ENCODE measurements at regions not wholly inside any gene's neighbourhood (a gene's known extent, or its start where the extent isn't known, plus 50 kb on each side); places are given as distances from the start of the nearest gene placed in this dataset.
"Not testable (repeated sequence)": the region's sequence is repeated elsewhere in the genome, so short reads cannot be mapped to it uniquely, and the experiment has no call there.

- H3K4ac ChIP-seq (ENCODE audit: low read depth in 1 of 2, low read length in 2 of 2) = no peak overlapping the region
- no peak overlapping the region for H2BK120ac ChIP-seq (ENCODE audit: low read depth, low read length)
- no peak overlapping the region for H3K4me3 ChIP-seq (ENCODE audit: insufficient read depth in 1 of 2, low read depth in 1 of 2, low read length in 2 of 2)
- no peaks in the 10 kb centered on the region for H3K36me3 ChIP-seq (ENCODE audit: control insufficient read depth in 1 of 2, insufficient read depth in 2 of 2, low read depth in 1 of 2, low read length in 2 of 2)
- H3K23ac ChIP-seq (ENCODE audit: low read length in 2 of 2) = no peak overlapping the region
- no peak overlapping the region for H2AFZ ChIP-seq (ENCODE audit: low read depth, low read length)
- H3K9ac ChIP-seq (ENCODE audit: low read length) = no peak overlapping the region
- no peak overlapping the region for H3K4me2 ChIP-seq (ENCODE audit: low read length, poor library complexity, severe bottlenecking)
- H4K91ac ChIP-seq (ENCODE audit: low read length) = no peak overlapping the region
- no peak overlapping the region for H3K14ac ChIP-seq (ENCODE audit: low read length in 2 of 2)
- H3K9me3 ChIP-seq (ENCODE audit: control insufficient read depth, low read length) = peaks cover 9% of the 10 kb centered on the region
- no peak overlapping the region for H2AK5ac ChIP-seq (ENCODE audit: low read length, severe bottlenecking)
- H4K8ac ChIP-seq (ENCODE audit: low read length) = no peak overlapping the region
- H3K27me3 ChIP-seq (ENCODE audit: control insufficient read depth in 1 of 2, insufficient read depth in 1 of 2, low read length in 2 of 2) = no peaks in the 10 kb centered on the region
- no peak for DNase-seq
- no peak overlapping the region for H3K18ac ChIP-seq (ENCODE audit: low read depth in 1 of 2, low read length in 2 of 2)
- no peaks in the 10 kb centered on the region for H3K79me1 ChIP-seq (replicated peaks; ENCODE audit: low read length, poor library complexity, severe bottlenecking)
- no peak overlapping the region for H2BK5ac ChIP-seq (ENCODE audit: low read depth, low read length, poor library complexity, severe bottlenecking)
- H3K27ac ChIP-seq (ENCODE audit: low read length, poor library complexity, severe bottlenecking) = no peak overlapping the region
- H3K4me1 ChIP-seq (ENCODE audit: control insufficient read depth, insufficient read depth, low read depth, low read length) = no peaks in the 10 kb centered on the region
- H2BK15ac ChIP-seq (ENCODE audit: low read depth, poor library complexity, severe bottlenecking) = no peak overlapping the region
- H2BK12ac ChIP-seq (ENCODE audit: low read length in 2 of 2) = no peak overlapping the region
Measured at GRCh38 chr17:54368906-54369305, 531.7 kb upstream of the TOM1L1 start.

- Histone ChIP-seq H3K27me3 (ENCODE audit: control insufficient read depth in 1 of 2, insufficient read depth in 1 of 2, low read length in 2 of 2) (no peaks in the 10 kb centered on the region), H3K4me1 (ENCODE audit: control insufficient read depth, insufficient read depth, low read depth, low read length) (no peaks in the 10 kb centered on the region), H3K4me3 (ENCODE audit: insufficient read depth in 1 of 2, low read depth in 1 of 2, low read length in 2 of 2) (no peak overlapping the region), H2BK12ac (ENCODE audit: low read length in 2 of 2) (no peak overlapping the region), H2BK120ac (ENCODE audit: low read depth, low read length) (no peak overlapping the region), H3K79me1 (replicated peaks; ENCODE audit: low read length, poor library complexity, severe bottlenecking) (no peaks in the 10 kb centered on the region), H3K18ac (ENCODE audit: low read depth in 1 of 2, low read length in 2 of 2) (no peak overlapping the region), H3K4me2 (ENCODE audit: low read length, poor library complexity, severe bottlenecking) (no peak overlapping the region), H3K23ac (ENCODE audit: low read length in 2 of 2) (no peak overlapping the region), H3K14ac (ENCODE audit: low read length in 2 of 2) (no peak overlapping the region), H2BK5ac (ENCODE audit: low read depth, low read length, poor library complexity, severe bottlenecking) (no peak overlapping the region), H3K27ac (ENCODE audit: low read length, poor library complexity, severe bottlenecking) (no peak overlapping the region), H4K91ac (ENCODE audit: low read length) (no peak overlapping the region), H2BK15ac (ENCODE audit: low read depth, poor library complexity, severe bottlenecking) (no peak overlapping the region), H3K9ac (ENCODE audit: low read length) (no peak overlapping the region), H3K36me3 (ENCODE audit: control insufficient read depth in 1 of 2, insufficient read depth in 2 of 2, low read depth in 1 of 2, low read length in 2 of 2) (no peaks in the 10 kb centered on the region), H3K9me3 (ENCODE audit: control insufficient read depth, low read length) (peaks cover 13% of the 10 kb centered on the region), H4K8ac (ENCODE audit: low read length) (no peak overlapping the region), H2AK5ac (ENCODE audit: low read length, severe bottlenecking) (no peak overlapping the region), H2AFZ (ENCODE audit: low read depth, low read length) (no peak overlapping the region), H3K4ac (ENCODE audit: low read depth in 1 of 2, low read length in 2 of 2) (no peak overlapping the region)
- 45% methylated on average over 2 of the region's 2 CpGs for WGBS
- DNase-seq = no peak
Measured at GRCh38 chr17:54372069-54372749, 528.4 kb upstream of the TOM1L1 start.

- Histone ChIP-seq H3K4me3 (ENCODE audit: insufficient read depth in 1 of 2, low read depth in 1 of 2, low read length in 2 of 2) (no peak overlapping the region), H3K27me3 (ENCODE audit: control insufficient read depth in 1 of 2, insufficient read depth in 1 of 2, low read length in 2 of 2) (no peaks in the 10 kb centered on the region), H2BK5ac (ENCODE audit: low read depth, low read length, poor library complexity, severe bottlenecking) (no peak overlapping the region), H4K91ac (ENCODE audit: low read length) (no peak overlapping the region), H3K23ac (ENCODE audit: low read length in 2 of 2) (no peak overlapping the region), H2AK5ac (ENCODE audit: low read length, severe bottlenecking) (no peak overlapping the region), H3K9ac (ENCODE audit: low read length) (no peak overlapping the region), H3K27ac (ENCODE audit: low read length, poor library complexity, severe bottlenecking) (no peak overlapping the region), H3K18ac (ENCODE audit: low read depth in 1 of 2, low read length in 2 of 2) (no peak overlapping the region), H2AFZ (ENCODE audit: low read depth, low read length) (no peak overlapping the region), H3K79me1 (replicated peaks; ENCODE audit: low read length, poor library complexity, severe bottlenecking) (no peaks in the 10 kb centered on the region), H3K9me3 (ENCODE audit: control insufficient read depth, low read length) (peaks cover 11% of the 10 kb centered on the region), H3K4ac (ENCODE audit: low read depth in 1 of 2, low read length in 2 of 2) (no peak overlapping the region), H3K4me1 (ENCODE audit: control insufficient read depth, insufficient read depth, low read depth, low read length) (no peaks in the 10 kb centered on the region), H3K4me2 (ENCODE audit: low read length, poor library complexity, severe bottlenecking) (no peak overlapping the region), H3K36me3 (ENCODE audit: control insufficient read depth in 1 of 2, insufficient read depth in 2 of 2, low read depth in 1 of 2, low read length in 2 of 2) (no peaks in the 10 kb centered on the region), H2BK15ac (ENCODE audit: low read depth, poor library complexity, severe bottlenecking) (no peak overlapping the region), H2BK12ac (ENCODE audit: low read length in 2 of 2) (no peak overlapping the region), H4K8ac (ENCODE audit: low read length) (no peak overlapping the region), H3K14ac (ENCODE audit: low read length in 2 of 2) (no peak overlapping the region), H2BK120ac (ENCODE audit: low read depth, low read length) (no peak overlapping the region)
- WGBS = 67% methylated on average over 1 of the region's 1 CpG
- DNase-seq = no peak
Measured at GRCh38 chr17:54373970-54374369, 526.7 kb upstream of the TOM1L1 start.

DNA sequence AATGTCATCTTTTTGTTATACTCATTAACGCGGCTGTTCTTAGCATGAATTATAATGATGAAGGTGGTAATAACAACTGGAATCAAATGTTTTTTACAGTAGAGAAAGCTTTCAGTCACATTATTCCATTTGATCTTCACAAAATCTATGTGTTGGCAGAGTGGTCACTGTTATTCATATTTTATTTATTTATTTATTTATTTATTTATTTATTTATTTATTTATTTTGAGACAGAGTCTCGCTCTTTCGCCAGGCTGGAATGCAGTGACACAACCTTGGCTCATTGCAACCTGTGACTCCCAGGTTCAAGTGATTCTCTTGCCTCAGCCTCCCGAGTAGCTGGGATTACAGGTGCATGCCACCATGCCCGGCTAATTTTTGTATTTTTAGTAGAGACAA lies 524.2 kb upstream of the TOM1L1 start:
- H3K23ac ChIP-seq (ENCODE audit: low read length in 2 of 2) = not testable (repeated sequence)

More for the DNA sequence above, 524.2 kb upstream of the TOM1L1 start:
- H2BK12ac ChIP-seq (ENCODE audit: low read length in 2 of 2); H3K14ac ChIP-seq (ENCODE audit: low read length in 2 of 2); H2BK15ac ChIP-seq (ENCODE audit: low read depth, poor library complexity, severe bottlenecking); H2AFZ ChIP-seq (ENCODE audit: low read depth, low read length); H3K27me3 ChIP-seq (ENCODE audit: control insufficient read depth in 1 of 2, insufficient read depth in 1 of 2, low read length in 2 of 2); H3K36me3 ChIP-seq (ENCODE audit: control insufficient read depth in 1 of 2, insufficient read depth in 2 of 2, low read depth in 1 of 2, low read length in 2 of 2); H2BK5ac ChIP-seq (ENCODE audit: low read depth, low read length, poor library complexity, severe bottlenecking); H3K4me1 ChIP-seq (ENCODE audit: control insufficient read depth, insufficient read depth, low read depth, low read length); H3K18ac ChIP-seq (ENCODE audit: low read depth in 1 of 2, low read length in 2 of 2); H3K4me2 ChIP-seq (ENCODE audit: low read length, poor library complexity, severe bottlenecking); H2AK5ac ChIP-seq (ENCODE audit: low read length, severe bottlenecking); H3K79me1 ChIP-seq (replicated peaks; ENCODE audit: low read length, poor library complexity, severe bottlenecking); H3K9ac ChIP-seq (ENCODE audit: low read length); H4K91ac ChIP-seq (ENCODE audit: low read length); H3K4ac ChIP-seq (ENCODE audit: low read depth in 1 of 2, low read length in 2 of 2); H2BK120ac ChIP-seq (ENCODE audit: low read depth, low read length); H4K8ac ChIP-seq (ENCODE audit: low read length); H3K27ac ChIP-seq (ENCODE audit: low read length, poor library complexity, severe bottlenecking); DNase-seq; H3K4me3 ChIP-seq (ENCODE audit: insufficient read depth in 1 of 2, low read depth in 1 of 2, low read length in 2 of 2): not testable (repeated sequence)
- H3K9me3 ChIP-seq (ENCODE audit: control insufficient read depth, low read length) = peaks cover 12% of the 10 kb centered on the region
- WGBS = 77% methylated on average over 3 of the region's 6 CpGs
